HepG2 (cell line): ENCODE measurements at regions not wholly inside any gene's neighbourhood (a gene's known extent, or its start where the extent isn't known, plus 50 kb on each side); places are given as distances from the start of the nearest gene placed in this dataset.

Source experiments
- ATAC-seq: fragments of 200-7000 bp; cut with Tn5 transposase; 3 replicates; pipeline ENCODE4 v1.9.1; 2020; ENCODE audit warnings: mild to moderate bottlenecking, moderate library complexity
- BruUV-seq: library from RNA; stranded (reverse); fragments of 400-500 nt; replicated peaks from 2 replicates; lab custom pipeline; 2021; lab: Mats Ljungman, UMichigan
- CTCF ChIA-PET: fragments of 300-600 bp; formaldehyde crosslinking; extraction: SDS; loops from one replicate; lab custom pipeline; 2021; ENCODE audit warnings: low total read pairs, inconsistent platforms, low intra/inter-chr PET ratio; lab: Yijun Ruan, JAX
- POLR2A ChIA-PET: fragments of 350-600 bp; sonication (Branson Sonifier 250); formaldehyde crosslinking; loops from one replicate; lab custom pipeline; 2020; ENCODE audit warnings: antibody characterized with exemption, inconsistent platforms; lab: Yijun Ruan, JAX
- DNase-seq: peaks from one replicate; pipeline ENCODE4 v3.0.0-alpha.2; 2015; ENCODE audit warnings: low spot score
- FAIRE-seq: peaks from 3 replicates; lab custom pipeline; 2011; peaks lifted over from hg19 to GRCh38; lab: Jason Lieb, UNC
- H2AFZ ChIP-seq: one replicate; pipeline ENCODE4 v1.6.1; 2011; ENCODE audit warnings: low read length, inconsistent platforms
- H3K27ac ChIP-seq: fragments of 300-600 bp; 3 replicates; pipeline ENCODE4 v1.8.0; 2011; ENCODE audit warnings: mixed run types, mild to moderate bottlenecking, mixed read lengths, low read length, inconsistent platforms; ENCODE audit not compliant: insufficient read depth; ENCODE audit errors: extremely low read length
- H3K27me3 ChIP-seq, 2 experiments: fragments of 200-600 bp in 1 of 2; 2 replicates in 1 of 2; 3 replicates in 1 of 2; pipeline versions ENCODE4 v1.6.0 to v1.8.0; 2011; ENCODE audit warnings: low read length in 2 of 2, mild to moderate bottlenecking in 2 of 2, moderate library complexity in 2 of 2, inconsistent platforms in 1 of 2; ENCODE audit not compliant: insufficient read depth in 2 of 2, control insufficient read depth in 1 of 2
- H3K36me3 ChIP-seq, 2 experiments: fragments of 200-600 bp in 1 of 2; replicated peaks in 1 of 2; 2 replicates in 1 of 2; 3 replicates in 1 of 2; pipeline versions ENCODE4 v1.5.1 to v1.8.0; 2011; ENCODE audit warnings: low read length in 2 of 2, inconsistent platforms in 1 of 2; ENCODE audit not compliant: insufficient read depth in 2 of 2, control insufficient read depth in 1 of 2
- H3K4me1 ChIP-seq: 2 replicates; pipeline ENCODE4 v1.5.1; 2012; ENCODE audit warnings: low read length, inconsistent platforms; ENCODE audit not compliant: insufficient read depth
- H3K4me2 ChIP-seq: 2 replicates; pipeline ENCODE4 v1.6.0; 2011; ENCODE audit warnings: low read depth, low read length, inconsistent platforms
- H3K4me3 ChIP-seq, 3 experiments: fragments of 200-600 bp in 1 of 3; sonication (generic), shearing (Covaris generic) in 1 of 3; replicated peaks in 1 of 3; 2 replicates each; pipeline ENCODE4 v1.5.1; 2011 to 2016; ENCODE audit warnings: low read length in 3 of 3, inconsistent platforms in 2 of 3, low read depth in 2 of 3, mild to moderate bottlenecking in 2 of 3, control low read depth in 1 of 3, mixed read lengths in 1 of 3; ENCODE audit not compliant: insufficient read depth in 1 of 3
- H3K79me2 ChIP-seq: one replicate; pipeline ENCODE4 v1.6.1; 2011; ENCODE audit warnings: low read length, inconsistent platforms; ENCODE audit not compliant: insufficient read depth
- H3K9ac ChIP-seq: 2 replicates; pipeline ENCODE4 v1.6.0; 2011; ENCODE audit warnings: mild to moderate bottlenecking, low read depth, low read length, inconsistent platforms; ENCODE audit not compliant: insufficient read depth
- H3K9me3 ChIP-seq: 2 replicates; pipeline ENCODE4 v1.5.1; 2012; ENCODE audit warnings: mild to moderate bottlenecking, low read length
- H4K20me1 ChIP-seq: 2 replicates; pipeline ENCODE4 v1.6.0; 2011; ENCODE audit warnings: inconsistent platforms, mild to moderate bottlenecking, low read length, moderate library complexity; ENCODE audit not compliant: insufficient read depth
- ATAD3A ChIP-seq: sonication (generic); formaldehyde crosslinking; IDR thresholded peaks from 2 replicates; pipeline ENCODE4 v1.4.0; 2020; ENCODE audit warnings: missing genetic modification reagents
- ATF7 ChIP-seq, 2 experiments: fragments of 450-650 bp in 1 of 2; sonication (generic) in 1 of 2; formaldehyde crosslinking in 1 of 2; IDR thresholded peaks; 2 replicates each; pipeline versions ENCODE4 v1.4.0 to v1.6.1; 2016 to 2020; ENCODE audit warnings: antibody characterized with exemption in 1 of 2, mild to moderate bottlenecking in 1 of 2, missing genetic modification reagents in 1 of 2
- DNMT1 ChIP-seq: sonication (generic); formaldehyde crosslinking; IDR thresholded peaks from 2 replicates; pipeline ENCODE4 v1.5.1; 2020; ENCODE audit warnings: mild to moderate bottlenecking, missing genetic modification reagents
- GPN1 ChIP-seq: sonication (generic); formaldehyde crosslinking; IDR thresholded peaks from 2 replicates; pipeline ENCODE4 v1.5.1; 2020; ENCODE audit warnings: missing genetic modification reagents, borderline replicate concordance
- HDAC6 ChIP-seq: fragments of 200-600 bp; sonication (generic); IDR thresholded peaks from 2 replicates; pipeline ENCODE4 v1.7.0; 2017; ENCODE audit warnings: mild to moderate bottlenecking, antibody characterized with exemption, low read length, low read depth
- MAFK ChIP-seq, 2 experiments: IDR thresholded peaks in 1 of 2; conservative IDR thresholded peaks in 1 of 2; 2 replicates each; pipeline ENCODE4 v1.6.1; 2011; ENCODE audit warnings: improper control_type of control experiment in 2 of 2, low read length in 2 of 2
- MAX ChIP-seq: IDR thresholded peaks from 2 replicates; pipeline ENCODE4 v1.6.1; 2012; ENCODE audit warnings: inconsistent platforms
- MTF2 ChIP-seq: sonication (generic); formaldehyde crosslinking; IDR thresholded peaks from 2 replicates; pipeline ENCODE4 v1.5.0; 2020; ENCODE audit warnings: missing genetic modification reagents, borderline replicate concordance
- PRDM10 ChIP-seq: sonication (generic); formaldehyde crosslinking; IDR thresholded peaks from 2 replicates; pipeline ENCODE4 v1.4.0; 2020; ENCODE audit warnings: low read depth, missing genetic modification reagents
- RELA ChIP-seq: sonication (generic); formaldehyde crosslinking; IDR thresholded peaks from 2 replicates; pipeline ENCODE4 v1.4.0; 2020; ENCODE audit warnings: missing genetic modification reagents
- SNAI1 ChIP-seq: sonication (generic); formaldehyde crosslinking; IDR thresholded peaks from 2 replicates; pipeline ENCODE4 v1.5.0; 2020; ENCODE audit warnings: mild to moderate bottlenecking, missing genetic modification reagents, borderline replicate concordance
- SNAPC4 ChIP-seq: sonication (generic); formaldehyde crosslinking; IDR thresholded peaks from 2 replicates; pipeline ENCODE4 v1.4.0; 2020; ENCODE audit warnings: mild to moderate bottlenecking, missing genetic modification reagents
- ZFP62 ChIP-seq: sonication (generic); formaldehyde crosslinking; IDR thresholded peaks from 2 replicates; pipeline ENCODE4 v1.4.0; 2020; ENCODE audit warnings: missing genetic modification reagents
- ZNF557 ChIP-seq: sonication (generic); formaldehyde crosslinking; IDR thresholded peaks from 2 replicates; pipeline ENCODE4 v1.4.0; 2020; ENCODE audit warnings: missing genetic modification reagents
- WGBS: methylation state at CpG from one replicate; pipeline ENCODE4 v1.1.6; 2017; ENCODE audit warnings: low lambda C conversion rate; 5-methylcytosine and 5-hydroxymethylcytosine counted together
- in situ Hi-C: cut with HindIII; loops from 2 replicates; pipeline ENCODE4 v1.10.0; 2017; ENCODE audit warnings: low pct_unique_long_range_greater_than_20kb; ENCODE audit not compliant: extremely low pct_ligation_motif_present
- intact Hi-C: fragments of 100-400 bp; cut with micrococcal nuclease; formaldehyde crosslinking; loops from one replicate; pipeline ENCODE4 v1.10.0; 2022; ENCODE audit not compliant: unreplicated experiment

GRCh38 chr2:138207074-138207930, 243.0 kb downstream of the HNMT start (continued):
- TF ChIP-seq MTF2, result no peak
- no peak for TF ChIP-seq PRDM10
- TF ChIP-seq ZNF557 (CRISPR knock-in tag), result no peak
- no peak for TF ChIP-seq MAX
- TF ChIP-seq GPN1, result no peak
- no peak for TF ChIP-seq ATAD3A (CRISPR knock-in tag)
- TF ChIP-seq, all 625 proteins: peak for 0

GRCh38 chr2:138209009-138209408, 244.7 kb downstream of the HNMT start:
- Histone ChIP-seq H3K4me3 (no peak overlapping the region), H3K27ac (no peak overlapping the region), H3K4me1 (no peaks in the 10 kb centered on the region), H3K27me3 (no peaks in the 10 kb centered on the region), H4K20me1 (no peaks in the 10 kb centered on the region), H3K9me3 (no peaks in the 10 kb centered on the region; the same call in 1 of the 2 replicates), H2AFZ (no peak overlapping the region), H3K79me2 (no peaks in the 10 kb centered on the region), H3K36me3 (no peaks in the 10 kb centered on the region), H3K4me2 (no peak overlapping the region), H3K9ac (no peak overlapping the region)
- DNase-seq (no peak), FAIRE-seq (no peak), ATAC-seq (no peak)
- in situ Hi-C loops, result no loop called here
- 77% methylated on average over 3 of the region's 3 CpGs for WGBS
- TF ChIP-seq SNAI1 (CRISPR knock-in tag) (no peak), SNAPC4 (no peak), DNMT1 (CRISPR knock-in tag) (no peak), MAFK (conservative IDR thresholded peaks at IDR 0.05 in 1 of 2, IDR thresholded peaks at IDR 0.05 in 1 of 2; ENCODE audit: low read length in 2 of 2) (peak; percentile 33 to 55; a peak in 3 of 4 replicates), ATF7 (IDR thresholded peaks at IDR 0.05) (peak; percentile 46), ATF7 (CRISPR knock-in tag; IDR thresholded peaks at IDR 0.05) (no peak), RELA (CRISPR knock-in tag) (no peak), HDAC6 (no peak), ZFP62 (no peak)
- POLR2A ChIA-PET, result no interaction called here
- BruUV-seq, result no TSS peak
- intact Hi-C loops, result no loop called here
- CTCF ChIA-PET, result no interaction called here
